OCI-LY1 (cell line): ENCODE measurements at regions not wholly inside any gene's neighbourhood (a gene's known extent, or its start where the extent isn't known, plus 50 kb on each side); places are given as distances from the start of the nearest gene placed in this dataset.

ENCODE experiments used
- H2AFZ ChIP-seq: fragments of 200-600 bp; sonication (generic), shearing (Covaris generic); 2 replicates; pipeline ENCODE4 v1.6.0; 2014; ENCODE audit warnings: antibody characterized with exemption, mild to moderate bottlenecking, low read length
- H3F3A ChIP-seq: fragments of 200-600 bp; sonication (generic), shearing (Covaris generic); 2 replicates; pipeline ENCODE4 v1.6.0; 2014; ENCODE audit warnings: mild to moderate bottlenecking, antibody characterized with exemption, low read length, moderate library complexity; ENCODE audit not compliant: insufficient read depth
- H3K27ac ChIP-seq: fragments of 200-600 bp; sonication (generic); 2 replicates; pipeline ENCODE4 v1.5.1; 2014; ENCODE audit warnings: low read length, mixed run types, mild to moderate bottlenecking, low read depth; ENCODE audit not compliant: poor library complexity, severe bottlenecking
- H3K27me3 ChIP-seq: fragments of 200-600 bp; sonication (generic); 2 replicates; pipeline ENCODE4 v1.6.0; 2014; ENCODE audit warnings: antibody characterized with exemption, mild to moderate bottlenecking, low read length, moderate library complexity; ENCODE audit not compliant: insufficient read depth
- H3K36me3 ChIP-seq: fragments of 200-600 bp; sonication (generic); 2 replicates; pipeline ENCODE4 v1.6.1; 2014; ENCODE audit warnings: mild to moderate bottlenecking, antibody characterized with exemption, low read length, moderate library complexity, mixed read lengths; ENCODE audit not compliant: insufficient read depth
- H3K4me1 ChIP-seq: fragments of 200-600 bp; sonication (generic); 2 replicates; pipeline ENCODE4 v1.5.1; 2014; ENCODE audit warnings: mild to moderate bottlenecking, low read length, moderate library complexity; ENCODE audit not compliant: insufficient read depth, severe bottlenecking
- H3K4me2 ChIP-seq: fragments of 200-600 bp; sonication (generic), shearing (Covaris generic); 2 replicates; pipeline ENCODE4 v1.6.1; 2014; ENCODE audit warnings: low read length
- H3K4me3 ChIP-seq: fragments of 200-600 bp; sonication (generic); 2 replicates; pipeline ENCODE4 v1.5.1; 2014; ENCODE audit warnings: low read length, low read depth, mild to moderate bottlenecking, mixed read lengths; ENCODE audit not compliant: poor library complexity, severe bottlenecking
- H3K79me2 ChIP-seq: fragments of 200-600 bp; shearing (Covaris generic); 2 replicates; pipeline ENCODE4 v1.6.1; 2016; ENCODE audit warnings: mixed run types, low read length, mixed read lengths; ENCODE audit not compliant: insufficient read depth
- H3K9ac ChIP-seq: fragments of 200-600 bp; sonication (generic), shearing (Covaris generic); 2 replicates; pipeline ENCODE4 v1.6.1; 2014; ENCODE audit warnings: mild to moderate bottlenecking, low read length, mixed read lengths
- H3K9me2 ChIP-seq: fragments of 200-600 bp; sonication (generic), shearing (Covaris generic); 2 replicates; pipeline ENCODE4 v1.6.1; 2014; ENCODE audit warnings: low read depth, mild to moderate bottlenecking, low read length, mixed read lengths
- H3K9me3 ChIP-seq: fragments of 200-600 bp; shearing (Covaris generic); 2 replicates; pipeline ENCODE4 v1.6.1; 2014; ENCODE audit warnings: low read length, mixed read lengths
- H4K20me1 ChIP-seq: fragments of 200-600 bp; sonication (generic), shearing (Covaris generic); 2 replicates; pipeline ENCODE4 v1.6.0; 2016; ENCODE audit warnings: mild to moderate bottlenecking, low read length; ENCODE audit not compliant: insufficient read depth
- EZH2 ChIP-seq: fragments of 200-600 bp; sonication (generic), shearing (Covaris generic); IDR thresholded peaks from 2 replicates; pipeline ENCODE4 v1.8.0; 2017; ENCODE audit warnings: borderline replicate concordance, mixed run types, mild to moderate bottlenecking, antibody characterized with exemption, low read length, moderate library complexity, mixed read lengths
- TF ChIP-seq, protein P1 (sequence below): fragments of 200-600 bp; sonication (generic), shearing (Covaris generic); IDR thresholded peaks from 2 replicates; pipeline ENCODE4 v1.5.1; 2017; ENCODE audit warnings: mild to moderate bottlenecking, antibody characterized with exemption, low read length, moderate library complexity, mixed read lengths

DNA sequence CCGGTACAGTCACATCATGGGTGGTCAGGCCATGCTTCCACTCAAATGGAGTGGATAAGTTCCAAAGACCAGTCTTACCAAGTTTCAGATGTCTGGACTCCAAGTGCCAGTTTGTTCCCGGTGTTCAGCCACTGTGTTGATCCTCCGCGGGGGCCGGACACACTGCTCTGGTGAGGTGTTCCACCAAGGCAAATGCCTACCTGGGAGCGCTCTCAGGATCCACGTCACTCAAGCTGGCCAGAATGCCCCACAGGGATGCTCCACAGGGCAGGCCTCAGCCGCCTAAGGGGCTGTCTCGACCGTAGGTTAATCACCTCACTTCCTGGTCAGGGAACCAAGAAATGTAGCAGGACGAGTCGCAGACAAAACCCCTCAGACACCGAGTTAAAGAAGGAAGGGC is 258.0 kb upstream of the GRID2 start:
- Histone ChIP-seq H3F3A (no peaks in the 10 kb centered on the region), H3K4me3 (no peak overlapping the region), H3K9me2 (no peaks in the 10 kb centered on the region), H3K9ac (no peak overlapping the region), H3K4me1 (no peaks in the 10 kb centered on the region), H3K79me2 (no peaks in the 10 kb centered on the region), H3K9me3 (no peaks in the 10 kb centered on the region), H3K27me3 (no peaks in the 10 kb centered on the region), H3K4me2 (no peak overlapping the region), H4K20me1 (no peaks in the 10 kb centered on the region), H3K27ac (no peak overlapping the region), H2AFZ (no peak overlapping the region), H3K36me3 (no peaks in the 10 kb centered on the region)
- TF ChIP-seq, protein P1, sequence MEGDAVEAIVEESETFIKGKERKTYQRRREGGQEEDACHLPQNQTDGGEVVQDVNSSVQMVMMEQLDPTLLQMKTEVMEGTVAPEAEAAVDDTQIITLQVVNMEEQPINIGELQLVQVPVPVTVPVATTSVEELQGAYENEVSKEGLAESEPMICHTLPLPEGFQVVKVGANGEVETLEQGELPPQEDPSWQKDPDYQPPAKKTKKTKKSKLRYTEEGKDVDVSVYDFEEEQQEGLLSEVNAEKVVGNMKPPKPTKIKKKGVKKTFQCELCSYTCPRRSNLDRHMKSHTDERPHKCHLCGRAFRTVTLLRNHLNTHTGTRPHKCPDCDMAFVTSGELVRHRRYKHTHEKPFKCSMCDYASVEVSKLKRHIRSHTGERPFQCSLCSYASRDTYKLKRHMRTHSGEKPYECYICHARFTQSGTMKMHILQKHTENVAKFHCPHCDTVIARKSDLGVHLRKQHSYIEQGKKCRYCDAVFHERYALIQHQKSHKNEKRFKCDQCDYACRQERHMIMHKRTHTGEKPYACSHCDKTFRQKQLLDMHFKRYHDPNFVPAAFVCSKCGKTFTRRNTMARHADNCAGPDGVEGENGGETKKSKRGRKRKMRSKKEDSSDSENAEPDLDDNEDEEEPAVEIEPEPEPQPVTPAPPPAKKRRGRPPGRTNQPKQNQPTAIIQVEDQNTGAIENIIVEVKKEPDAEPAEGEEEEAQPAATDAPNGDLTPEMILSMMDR = no peak
- TF ChIP-seq EZH2 = no peak

DNA sequence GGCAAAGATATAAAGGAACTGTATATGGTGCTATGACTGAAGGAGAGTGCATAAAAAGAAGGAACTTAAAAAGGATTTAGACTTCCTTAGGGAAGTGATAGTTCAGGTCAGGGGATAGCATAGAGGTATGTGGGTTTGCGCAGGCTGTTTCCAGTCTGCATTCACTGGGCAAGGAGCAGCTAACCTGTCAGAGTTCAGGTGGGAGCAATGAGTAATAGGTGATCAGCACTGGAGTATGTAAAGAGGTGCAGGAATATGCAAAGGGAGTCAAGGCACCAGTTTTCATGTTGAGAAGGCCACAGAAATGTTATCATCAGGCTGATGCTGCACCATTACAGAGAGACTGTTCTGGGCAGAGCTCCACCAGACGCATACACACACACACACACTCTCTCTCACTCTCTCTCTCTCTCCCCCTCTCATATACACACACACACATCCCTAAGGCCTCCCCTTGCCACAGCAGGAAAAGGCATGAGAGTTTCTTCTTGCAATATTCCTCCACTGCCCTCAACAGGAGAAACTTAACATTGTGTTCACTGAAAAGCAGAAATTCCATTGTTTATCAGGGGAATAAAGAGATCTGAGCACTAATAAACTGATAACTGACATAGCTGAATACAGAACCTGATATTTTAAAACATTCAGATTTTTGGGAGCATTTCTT is 256.4 kb upstream of the GRID2 start:
- Histone ChIP-seq H3K27ac (no peak overlapping the region), H3K9ac (no peak overlapping the region), H3K9me2 (no peaks in the 10 kb centered on the region), H3K4me3 (no peak overlapping the region), H3K36me3 (no peaks in the 10 kb centered on the region), H4K20me1 (no peaks in the 10 kb centered on the region), H3K4me1 (no peaks in the 10 kb centered on the region), H3K79me2 (no peaks in the 10 kb centered on the region), H3F3A (no peaks in the 10 kb centered on the region), H3K27me3 (no peaks in the 10 kb centered on the region), H3K9me3 (no peaks in the 10 kb centered on the region), H3K4me2 (no peak overlapping the region), H2AFZ (no peak overlapping the region)
- no peak for TF ChIP-seq EZH2
- TF ChIP-seq, protein P1 = no peak

GRCh38 chr4:92050875-92051274 is 252.9 kb upstream of the GRID2 start:
- Histone ChIP-seq H3K4me3 (no peak overlapping the region), H3K9ac (no peak overlapping the region), H3K4me1 (no peaks in the 10 kb centered on the region), H3F3A (no peaks in the 10 kb centered on the region), H3K27ac (no peak overlapping the region), H3K79me2 (no peaks in the 10 kb centered on the region), H4K20me1 (no peaks in the 10 kb centered on the region), H3K4me2 (no peak overlapping the region), H2AFZ (no peak overlapping the region), H3K9me3 (no peaks in the 10 kb centered on the region), H3K27me3 (no peaks in the 10 kb centered on the region), H3K9me2 (no peaks in the 10 kb centered on the region), H3K36me3 (no peaks in the 10 kb centered on the region)
- TF ChIP-seq EZH2 = no peak
- TF ChIP-seq, protein P1 = no peak
